Inflammatory macrophage (primary cell): ENCODE measurements at regions not wholly inside any gene's neighbourhood (a gene's known extent, or its start where the extent isn't known, plus 50 kb on each side); places are given as distances from the start of the nearest gene placed in this dataset.

Experiments used
- DNase-seq, 2 donors: peaks; one replicate each; pipeline ENCODE4 v3.0.0-alpha.2; 2020 to 2022

DNA sequence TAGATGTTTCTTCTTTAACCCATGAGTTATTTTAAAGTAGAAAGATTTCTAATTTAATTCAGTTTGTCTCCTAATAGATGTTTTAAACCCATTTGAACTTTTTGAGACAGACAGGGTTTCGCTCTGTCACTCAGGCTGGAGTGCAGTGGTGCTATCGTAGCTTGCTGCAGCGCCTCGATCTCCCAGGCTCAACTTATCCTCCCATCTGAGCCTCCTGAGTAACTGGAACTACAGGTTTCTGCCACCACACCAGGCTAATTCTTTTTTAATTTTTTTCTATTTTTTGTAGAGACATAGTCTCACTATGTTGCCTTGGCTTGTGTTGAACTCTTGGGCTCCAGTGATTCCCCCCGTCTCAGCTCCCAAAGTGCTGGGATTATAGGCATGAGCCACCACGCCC is 53.0 kb upstream of the RAB18 start:
- DNase-seq = no peak

DNA sequence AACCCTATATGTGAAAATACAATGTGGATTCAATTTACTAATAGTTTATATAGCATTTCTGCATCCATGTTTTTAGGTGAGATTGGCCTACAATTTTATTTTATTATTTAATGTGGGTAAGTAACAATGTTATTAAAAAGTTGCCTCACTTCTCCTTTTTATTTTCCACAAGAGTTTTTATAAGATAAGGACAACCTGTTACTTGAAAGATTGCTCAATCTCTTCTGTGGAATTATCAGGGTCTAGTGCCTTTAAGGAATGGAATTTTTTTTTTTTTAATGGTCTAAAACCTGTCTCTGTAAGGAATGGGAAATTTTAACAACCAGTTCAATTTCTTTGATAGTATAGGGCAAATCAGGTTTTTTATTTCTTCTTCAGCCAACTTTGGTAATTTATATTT is 53.9 kb upstream of the RAB18 start:
- no peak for DNase-seq

GRCh38 chr10:27449571-27449970 is 54.5 kb upstream of the RAB18 start:
- DNase-seq = peak in 1 of 2 donors; percentile 24

GRCh38 chr10:27448921-27449320 is 55.2 kb upstream of the RAB18 start:
- DNase-seq = peak; percentile 45 to 59

GRCh38 chr10:27447540-27447939 is 56.6 kb upstream of the RAB18 start:
- DNase-seq = no peak

- peak; percentile 18 to 68 for DNase-seq
Measured at GRCh38 chr10:27446091-27446918, 57.8 kb upstream of the RAB18 start.

DNA sequence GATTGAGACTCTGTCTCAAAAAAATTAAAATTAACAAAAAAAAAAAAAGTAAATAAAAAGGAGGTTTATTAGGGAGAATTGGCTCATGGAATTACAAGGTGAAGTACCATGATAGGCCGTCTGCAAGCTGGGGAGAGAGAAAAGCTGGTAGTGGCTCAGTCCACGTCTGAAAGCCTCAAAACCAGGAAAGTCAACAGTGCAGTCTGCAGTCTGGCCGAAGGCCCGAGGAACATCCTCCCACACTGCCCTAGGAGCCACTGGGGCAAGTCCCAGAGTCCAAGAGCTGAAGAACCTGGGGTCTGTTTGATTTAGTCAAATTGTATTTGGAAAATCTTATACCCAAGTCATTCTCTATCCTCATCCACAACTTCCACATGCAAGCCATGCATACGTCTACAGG is 59.0 kb upstream of the RAB18 start:
- DNase-seq = no peak

DNA sequence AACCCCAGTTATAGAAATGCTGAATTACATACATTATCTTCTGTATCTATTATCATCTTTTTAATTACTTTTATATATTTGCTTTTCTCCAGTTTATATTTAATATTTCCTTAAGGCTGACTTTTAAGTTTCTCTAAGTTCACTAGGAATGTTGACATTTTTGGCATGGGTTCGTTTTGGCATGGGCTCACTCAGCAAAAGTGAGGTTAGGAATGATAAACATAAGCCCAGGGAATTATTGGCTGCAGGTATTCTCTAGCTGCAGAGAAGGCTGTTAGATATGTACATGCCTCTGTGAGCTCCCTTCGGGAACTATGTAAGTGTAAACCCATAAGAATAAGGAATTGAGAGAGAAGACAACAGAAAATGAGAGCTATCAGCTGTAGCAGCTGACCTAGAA is 63.6 kb upstream of the RAB18 start:
- no peak for DNase-seq

GRCh38 chr10:27440021-27440420 is 64.1 kb upstream of the RAB18 start:
- no peak for DNase-seq

DNA sequence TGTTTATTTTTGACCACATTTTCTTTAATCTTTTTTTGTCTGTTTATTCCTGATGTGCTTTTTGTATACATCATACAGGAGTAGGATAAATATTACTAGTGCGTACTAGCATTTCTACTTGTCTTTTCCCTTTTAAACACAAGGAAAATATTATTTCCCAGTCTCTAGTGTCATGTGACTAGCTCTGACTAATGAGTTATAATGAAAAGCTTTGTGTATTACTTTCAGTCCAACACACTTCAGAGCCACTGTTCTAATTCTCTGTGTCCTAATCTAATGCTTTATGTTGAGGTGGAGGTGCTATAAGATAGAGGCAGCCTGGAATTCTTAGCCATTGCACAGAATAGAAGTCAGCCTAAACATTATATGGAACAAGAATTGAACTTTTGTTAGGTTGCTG is 65.0 kb upstream of the RAB18 start:
- no peak for DNase-seq

DNA sequence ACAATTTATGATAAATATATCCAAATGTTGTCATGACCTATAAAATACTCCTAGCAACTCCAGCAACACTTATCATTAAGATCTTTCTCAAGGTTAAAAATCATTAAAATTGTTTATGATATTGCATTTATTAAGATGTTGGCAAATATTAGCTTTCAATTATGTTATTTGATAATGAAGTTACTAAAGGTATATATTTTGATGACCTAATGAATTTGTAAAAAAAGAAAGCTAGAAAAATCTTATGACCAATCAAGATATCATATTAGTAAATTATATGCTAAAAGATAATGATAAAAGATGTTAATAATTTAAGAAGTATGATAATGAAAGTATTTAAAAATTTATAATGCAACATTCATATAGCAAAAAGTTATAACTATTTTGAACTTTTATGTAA is 66.3 kb upstream of the RAB18 start:
- DNase-seq = no peak

- DNase-seq = no peak
Measured at GRCh38 chr10:27436710-27437109, 67.4 kb upstream of the RAB18 start.

DNA sequence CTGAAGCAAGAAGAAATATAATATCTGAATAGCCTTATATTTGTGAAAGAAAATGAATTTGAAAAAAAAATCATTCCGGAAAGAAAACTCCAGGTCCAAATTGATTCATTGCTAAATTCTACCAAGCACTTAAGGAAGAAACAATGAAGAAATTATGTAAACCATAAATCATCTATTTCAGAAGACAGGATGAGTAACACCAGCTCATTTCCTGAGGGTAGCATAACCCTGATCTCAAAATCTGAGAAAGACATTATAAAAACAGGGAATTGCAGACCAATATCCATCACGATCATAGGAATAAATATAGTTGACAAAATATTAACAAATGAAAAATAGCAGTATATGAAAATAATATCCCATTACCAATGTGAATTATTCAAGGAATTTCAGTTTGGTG is 70.1 kb upstream of the RAB18 start:
- DNase-seq = no peak

DNA sequence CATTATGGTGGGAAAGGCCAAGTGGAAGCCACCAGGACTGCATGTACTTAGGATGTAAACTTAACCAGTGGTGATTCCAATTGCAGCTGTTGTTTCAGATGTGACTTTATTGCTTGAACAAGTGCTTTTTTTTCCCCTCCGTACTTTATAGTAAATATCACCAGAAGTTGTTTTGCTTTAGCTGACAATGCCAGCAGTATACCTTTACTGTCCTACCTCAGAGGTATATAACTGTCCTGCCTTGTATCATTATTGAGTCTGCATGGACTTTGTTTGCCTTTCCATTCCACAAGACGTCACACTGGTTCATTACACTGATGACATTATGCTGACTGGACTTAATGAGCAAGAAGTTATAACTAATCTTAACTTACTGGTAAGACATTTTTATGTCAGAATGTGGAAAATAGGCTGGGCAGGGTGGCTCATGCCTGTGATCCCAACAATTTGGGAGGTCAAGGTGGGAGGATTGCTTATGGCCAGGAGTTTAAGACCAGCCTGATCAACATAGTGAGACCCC is 77.1 kb upstream of the RAB18 start:
- DNase-seq = no peak

DNA sequence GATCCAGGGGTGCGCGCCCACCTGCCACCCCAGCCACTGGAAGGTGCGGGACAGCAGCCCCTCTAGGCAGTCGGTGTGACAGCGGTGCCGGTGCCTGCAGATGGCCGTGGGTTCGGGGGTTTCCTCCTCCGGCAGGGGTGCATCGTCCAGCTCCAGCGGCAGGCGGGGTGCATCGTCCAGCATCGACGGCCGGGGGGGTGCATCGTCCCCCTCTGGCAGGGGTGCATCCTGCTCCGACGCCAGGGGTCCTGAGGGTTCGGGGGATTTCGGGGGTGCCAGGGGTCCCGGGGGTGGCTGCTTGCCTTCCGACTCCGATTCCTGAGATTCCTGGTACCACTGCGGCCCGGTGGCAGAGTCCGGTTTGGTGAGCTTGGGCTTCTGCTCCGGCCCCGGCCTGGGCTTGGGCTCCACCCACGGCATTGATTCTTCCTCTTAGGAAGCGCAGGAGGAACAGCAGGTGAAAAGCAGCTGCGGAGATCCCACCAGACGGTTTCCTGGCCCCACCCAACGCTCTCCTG is 90.2 kb upstream of the RAB18 start:
- no peak for DNase-seq

DNA sequence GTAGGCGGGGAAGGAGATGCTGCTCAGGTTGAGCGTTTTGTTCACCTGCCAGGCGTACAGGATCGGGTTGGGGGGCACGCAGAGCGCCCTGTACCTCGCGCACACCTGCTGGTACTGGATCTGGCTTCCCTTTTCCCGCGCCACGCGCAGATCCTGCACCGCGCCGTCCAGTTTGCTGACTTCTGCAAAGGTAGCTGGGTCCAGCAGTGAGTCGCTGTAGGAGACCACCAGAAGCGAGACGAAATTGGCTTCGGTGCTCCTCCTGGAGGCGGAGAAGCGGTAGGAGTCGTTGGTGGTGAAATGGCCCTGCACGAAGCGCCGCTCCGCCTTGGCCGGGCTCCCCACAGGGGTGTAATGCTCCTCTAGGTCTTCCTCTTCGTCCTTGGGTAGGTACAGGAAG is 90.7 kb upstream of the RAB18 start:
- DNase-seq = no peak

GRCh38 chr10:27410153-27410552 is 94.0 kb upstream of the RAB18 start:
- no peak for DNase-seq

- no peak for DNase-seq
Measured at GRCh38 chr10:27407271-27407670, 96.8 kb upstream of the RAB18 start.

GRCh38 chr10:27399871-27400270 is 104.2 kb upstream of the RAB18 start:
- DNase-seq = peak; percentile 48 to 51

GRCh38 chr10:27393961-27394360 is 110.1 kb upstream of the RAB18 start:
- DNase-seq = no peak

DNA sequence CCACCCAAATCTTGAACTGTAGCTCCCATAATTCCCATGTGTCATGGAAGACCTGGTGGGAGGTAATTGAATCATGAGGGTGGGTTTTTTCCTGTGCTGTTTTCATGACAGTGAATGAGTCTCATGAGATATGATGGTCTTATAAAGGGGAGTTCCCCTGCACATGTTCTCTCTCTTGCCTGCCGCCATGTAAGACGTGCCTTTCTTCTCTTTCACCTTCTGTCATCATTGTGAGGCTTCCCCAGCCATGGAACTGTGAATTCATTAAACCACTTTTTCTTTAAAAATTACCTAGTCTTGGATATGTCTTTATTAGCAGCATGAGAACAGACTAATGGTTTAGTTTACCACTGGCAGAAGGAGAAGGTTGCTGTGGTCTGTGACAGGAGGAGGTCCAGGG is 111.5 kb upstream of the RAB18 start:
- DNase-seq = no peak

GRCh38 chr10:27391916-27392315 is 112.2 kb upstream of the RAB18 start:
- no peak for DNase-seq

- no peak for DNase-seq
Measured at GRCh38 chr10:27391325-27391724, 112.8 kb upstream of the RAB18 start.

- no peak for DNase-seq
Measured at GRCh38 chr10:27390681-27391080, 113.4 kb upstream of the RAB18 start.
